Kidney (tissue), 13 donors: ENCODE measurements at regions not wholly inside any gene's neighbourhood (a gene's known extent, or its start where the extent isn't known, plus 50 kb on each side); places are given as distances from the start of the nearest gene placed in this dataset.

ENCODE experiments used
- DNase-seq, 5 donors: peaks; one replicate each; pipeline ENCODE4 v3.0.0-alpha.2; 2013 to 2020
- FAIRE-seq: peaks from 2 replicates; lab custom pipeline; 2012; peaks lifted over from hg19 to GRCh38; lab: Jason Lieb, UNC
- H3K27ac ChIP-seq, 2 donors: one replicate each; pipeline ENCODE4 v1.7.0; 2013; ENCODE audit warnings: low read depth in 2 of 2, low read length in 2 of 2, inconsistent platforms in 1 of 2
- H3K27me3 ChIP-seq: one replicate; pipeline ENCODE4 v1.7.1; 2013; ENCODE audit warnings: low read length, inconsistent platforms; ENCODE audit not compliant: control insufficient read depth, insufficient read depth
- H3K36me3 ChIP-seq, 3 donors: one replicate each; pipeline versions ENCODE4 v1.7.0 to v1.7.1; 2013; ENCODE audit warnings: low read length in 3 of 3, control low read depth in 1 of 3, inconsistent platforms in 1 of 3; ENCODE audit not compliant: insufficient read depth in 3 of 3, control insufficient read depth in 2 of 3
- H3K4me1 ChIP-seq, 3 donors: one replicate each; pipeline versions ENCODE4 v1.7.0 to v1.7.1; 2013; ENCODE audit warnings: low read length in 3 of 3, inconsistent platforms in 1 of 3, low read depth in 1 of 3; ENCODE audit not compliant: control insufficient read depth in 2 of 3, insufficient read depth in 2 of 3
- H3K4me3 ChIP-seq, 3 donors: one replicate each; pipeline versions ENCODE4 v1.7.0 to v1.8.1; 2013; ENCODE audit warnings: low read length in 3 of 3, control low read depth in 1 of 3, inconsistent platforms in 1 of 3
- H3K9ac ChIP-seq, 3 donors: one replicate each; pipeline versions ENCODE4 v1.7.0 to v1.7.1; 2013; ENCODE audit warnings: low read length in 3 of 3, control low read depth in 1 of 3, inconsistent platforms in 1 of 3
- H3K9me3 ChIP-seq, 3 donors: one replicate each; pipeline versions ENCODE4 v1.7.0 to v1.7.1; 2013; ENCODE audit warnings: low read length in 3 of 3, control low read depth in 1 of 3, inconsistent platforms in 1 of 3; ENCODE audit not compliant: control insufficient read depth in 2 of 3, insufficient read depth in 1 of 3
- intact Hi-C: fragments of 100-400 bp; cut with DNase I; formaldehyde crosslinking; loops from one replicate; pipeline ENCODE4 v1.11.1; 2022
- TF ChIP-seq, protein P1 (sequence below): IDR thresholded peaks from 3 replicates; pipeline ENCODE4 v1.5.1; 2012; ENCODE audit warnings: mild to moderate bottlenecking, moderate library complexity, borderline replicate concordance; ENCODE audit not compliant: insufficient read depth; ENCODE audit errors: extremely low read depth
- donor health status: control.
- donor health status: control.
- donor health status: control.
- donor health status: control.
- donor health status: control.
- donor health status: DM: yes; HTN: yes; CAD: no.
- donor health status: Normal renal cell carcinoma (clear cell type).

DNA sequence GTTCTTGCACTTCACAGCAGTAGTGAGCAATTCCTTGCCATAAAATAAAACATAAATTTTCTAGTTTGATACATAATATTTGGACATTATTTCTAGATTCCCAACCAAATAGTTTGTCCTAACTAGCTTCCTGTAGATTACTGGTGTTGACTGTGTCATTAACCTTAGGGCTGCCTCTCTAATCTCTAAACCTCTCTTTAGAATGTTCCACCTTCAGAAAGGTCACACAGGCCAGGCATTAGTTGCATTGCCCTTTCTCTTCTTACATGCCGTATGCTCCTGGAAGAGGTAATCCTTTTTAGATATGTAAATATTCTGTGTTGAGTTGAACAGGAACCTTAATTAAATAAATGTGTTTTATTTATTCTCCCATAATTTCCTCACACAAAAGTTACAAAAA lies 904.9 kb upstream of the CNTN5 start:
- no peaks in the 10 kb centered on the region for H3K27me3 ChIP-seq
- H3K9ac ChIP-seq = no peak overlapping the region
- TF ChIP-seq, protein P1, sequence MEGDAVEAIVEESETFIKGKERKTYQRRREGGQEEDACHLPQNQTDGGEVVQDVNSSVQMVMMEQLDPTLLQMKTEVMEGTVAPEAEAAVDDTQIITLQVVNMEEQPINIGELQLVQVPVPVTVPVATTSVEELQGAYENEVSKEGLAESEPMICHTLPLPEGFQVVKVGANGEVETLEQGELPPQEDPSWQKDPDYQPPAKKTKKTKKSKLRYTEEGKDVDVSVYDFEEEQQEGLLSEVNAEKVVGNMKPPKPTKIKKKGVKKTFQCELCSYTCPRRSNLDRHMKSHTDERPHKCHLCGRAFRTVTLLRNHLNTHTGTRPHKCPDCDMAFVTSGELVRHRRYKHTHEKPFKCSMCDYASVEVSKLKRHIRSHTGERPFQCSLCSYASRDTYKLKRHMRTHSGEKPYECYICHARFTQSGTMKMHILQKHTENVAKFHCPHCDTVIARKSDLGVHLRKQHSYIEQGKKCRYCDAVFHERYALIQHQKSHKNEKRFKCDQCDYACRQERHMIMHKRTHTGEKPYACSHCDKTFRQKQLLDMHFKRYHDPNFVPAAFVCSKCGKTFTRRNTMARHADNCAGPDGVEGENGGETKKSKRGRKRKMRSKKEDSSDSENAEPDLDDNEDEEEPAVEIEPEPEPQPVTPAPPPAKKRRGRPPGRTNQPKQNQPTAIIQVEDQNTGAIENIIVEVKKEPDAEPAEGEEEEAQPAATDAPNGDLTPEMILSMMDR = no peak
- H3K4me3 ChIP-seq = no peak overlapping the region
- H3K9me3 ChIP-seq = no peaks in the 10 kb centered on the region
- no peak overlapping the region for H3K27ac ChIP-seq
- FAIRE-seq (no peak), DNase-seq (no peak)
- H3K4me1 ChIP-seq = no peaks in the 10 kb centered on the region
- H3K36me3 ChIP-seq = no peaks in the 10 kb centered on the region
- intact Hi-C loops = no loop called here

DNA sequence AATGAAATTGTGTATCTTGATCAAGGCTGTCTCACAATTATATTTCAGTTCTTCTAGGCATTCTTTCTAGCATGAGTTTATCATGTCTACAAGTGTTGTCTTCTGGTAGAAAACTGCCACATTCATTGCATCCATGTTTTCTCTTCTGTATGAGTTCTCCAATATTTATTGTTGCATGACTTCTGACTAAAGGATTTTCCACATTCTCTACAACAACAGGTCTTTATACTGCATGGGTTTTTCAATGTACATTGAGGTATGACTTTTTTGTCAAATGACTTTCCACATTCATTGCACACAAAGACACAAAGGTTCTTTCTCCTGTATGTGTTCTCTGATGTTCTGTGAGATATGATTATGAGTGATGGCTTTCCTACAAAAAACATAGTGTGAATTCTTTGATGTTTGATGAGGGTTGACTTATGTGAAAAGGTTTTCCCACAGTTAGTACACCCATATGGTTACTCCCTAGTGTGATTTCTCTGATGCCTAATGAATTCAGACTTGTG lies 890.6 kb upstream of the CNTN5 start:
- no peak for DNase-seq

DNA sequence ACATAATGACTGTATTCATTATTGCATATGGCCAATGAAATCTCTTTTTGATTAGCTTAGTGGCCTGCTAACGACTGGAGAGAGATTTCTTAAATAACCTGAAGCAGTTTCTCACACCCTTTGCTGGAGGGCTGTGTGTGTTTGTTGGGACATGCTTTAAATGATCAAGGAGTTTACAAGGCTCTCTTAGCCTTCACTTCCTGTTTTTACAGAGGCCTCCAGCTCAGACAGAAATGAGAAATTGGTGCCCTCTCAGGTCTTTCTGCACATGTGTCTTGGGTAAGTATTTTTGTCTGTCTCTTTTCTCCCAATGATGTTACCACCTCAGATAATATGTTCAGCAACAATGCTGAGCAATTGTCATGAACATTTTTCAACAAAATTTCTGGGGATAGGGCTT lies 884.4 kb upstream of the CNTN5 start:
- no peak for FAIRE-seq
- TF ChIP-seq, protein P1 = no peak
- intact Hi-C loops = no loop called here
- Histone ChIP-seq H3K4me3 (no peak overlapping the region), H3K9me3 (no peaks in the 10 kb centered on the region), H3K4me1 (no peaks in the 10 kb centered on the region), H3K9ac (no peak overlapping the region), H3K27me3 (no peaks in the 10 kb centered on the region), H3K36me3 (no peaks in the 10 kb centered on the region), H3K27ac (no peak overlapping the region)
- DNase-seq = no peak

More for the DNA sequence above, 890.6 kb upstream of the CNTN5 start:
- Histone ChIP-seq H3K27ac (no peak overlapping the region), H3K4me1 (no peaks in the 10 kb centered on the region), H3K9me3 (no peaks in the 10 kb centered on the region), H3K36me3 (no peaks in the 10 kb centered on the region), H3K9ac (no peak overlapping the region), H3K4me3 (no peak overlapping the region), H3K27me3 (no peaks in the 10 kb centered on the region)
- FAIRE-seq = no peak
- intact Hi-C loops = no loop called here
- TF ChIP-seq, protein P1 = no peak

DNA sequence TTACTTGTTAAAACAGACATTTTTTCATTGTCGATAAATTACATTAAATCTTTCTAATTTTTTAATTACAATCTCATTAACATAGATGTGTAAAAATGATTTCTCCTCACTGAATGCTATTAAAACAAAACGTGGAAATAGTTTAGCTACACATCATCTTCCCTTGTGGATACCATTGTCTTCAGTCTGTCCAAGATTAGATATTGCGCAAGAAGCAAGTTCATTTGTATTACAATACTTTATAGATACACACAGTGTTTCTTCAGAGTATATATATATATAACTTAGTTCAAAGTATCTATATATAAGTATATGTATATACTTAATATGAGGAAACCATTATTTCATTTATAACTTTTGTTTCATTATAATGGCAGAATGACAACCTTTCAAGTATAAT lies 883.3 kb upstream of the CNTN5 start:
- no peak overlapping the region for H3K9ac ChIP-seq
- H3K4me3 ChIP-seq = no peak overlapping the region
- H3K27me3 ChIP-seq = no peaks in the 10 kb centered on the region
- H3K4me1 ChIP-seq = no peaks in the 10 kb centered on the region
- intact Hi-C loops = no loop called here
- DNase-seq (no peak), FAIRE-seq (no peak)
- no peaks in the 10 kb centered on the region for H3K9me3 ChIP-seq
- no peak overlapping the region for H3K27ac ChIP-seq
- no peaks in the 10 kb centered on the region for H3K36me3 ChIP-seq
- TF ChIP-seq, protein P1 = no peak
